ENCODE measurements at regions not wholly inside any gene's neighbourhood (a gene's known extent, or its start where the extent isn't known, plus 50 kb on each side); places are given as distances from the start of the nearest gene placed in this dataset.
"Not testable (repeated sequence)": the region's sequence is repeated elsewhere in the genome, so short reads cannot be mapped to it uniquely, and the experiment has no call there.

DNA sequence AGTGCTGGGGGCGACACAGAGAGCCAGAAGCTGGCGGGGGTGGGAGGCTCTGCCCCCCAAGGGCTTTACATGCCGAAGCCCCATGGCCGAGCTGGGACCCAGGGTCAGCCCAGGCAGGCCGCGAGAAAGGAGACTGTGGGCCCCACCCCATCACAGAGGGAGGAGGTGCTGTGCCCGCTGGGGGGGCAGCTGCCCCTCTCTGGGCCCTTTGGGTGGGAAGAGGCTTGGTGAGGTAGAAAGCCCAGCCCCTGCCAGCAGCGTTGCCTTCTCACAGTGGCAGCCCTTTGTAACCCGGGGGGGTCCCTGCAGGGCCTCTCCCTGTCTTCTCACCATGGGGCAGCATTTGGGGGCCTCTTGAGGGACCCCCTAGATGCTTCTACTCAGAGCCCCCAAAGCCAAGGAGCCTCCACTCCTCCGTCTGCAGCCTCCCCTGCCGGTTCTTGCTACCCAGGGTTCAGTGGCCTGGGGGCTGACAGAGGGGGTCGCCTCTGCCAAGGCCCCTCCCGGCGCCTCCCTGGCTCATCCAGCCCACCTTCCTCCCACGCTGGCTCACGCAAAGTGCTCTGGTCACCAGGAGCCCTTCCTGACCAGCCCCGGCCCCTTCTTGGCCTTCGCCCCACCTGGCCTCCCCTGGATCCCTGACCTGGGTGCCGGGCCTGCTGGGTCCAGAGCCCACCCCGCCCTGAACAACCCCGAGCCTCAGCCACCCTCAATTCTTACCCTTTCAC, 2967.9 kb downstream of the RPIA start:
- H3K4me1 ChIP-seq (ENCODE audit: control extremely low read depth in 1 of 4, control insufficient read depth in 4 of 4, insufficient read depth in 4 of 4, low read length in 3 of 4); CTCF ChIA-PET; H3K27ac ChIP-seq (ENCODE audit: insufficient read depth in 1 of 2, low read depth in 1 of 2, low read length in 2 of 2, poor library complexity in 1 of 2, severe bottlenecking in 2 of 2); H3K36me3 ChIP-seq (ENCODE audit: control insufficient read depth in 4 of 4, insufficient read depth in 4 of 4, low read length in 3 of 4); H3K27me3 ChIP-seq (replicated peaks in 2 of 5; ENCODE audit: control insufficient read depth in 4 of 5, insufficient read depth in 5 of 5, low read length in 4 of 5); H3K9me3 ChIP-seq (ENCODE audit: control extremely low read depth in 1 of 5, control insufficient read depth in 4 of 5, insufficient read depth in 2 of 5, low read depth in 1 of 5, low read length in 4 of 5); POLR2A ChIA-PET; DNase-seq: not testable (repeated sequence)
- peak overlapping the region in 1 of 7 experiments; percentile 30 for H3K4me3 ChIP-seq (ENCODE audit: control insufficient read depth in 1 of 7, extremely low read depth in 1 of 7, insufficient read depth in 4 of 7, low read depth in 2 of 7, low read length in 6 of 7)
- 84% methylated on average over 3 of the region's 21 CpGs for WGBS (ENCODE audit: insufficient coverage)

DNA sequence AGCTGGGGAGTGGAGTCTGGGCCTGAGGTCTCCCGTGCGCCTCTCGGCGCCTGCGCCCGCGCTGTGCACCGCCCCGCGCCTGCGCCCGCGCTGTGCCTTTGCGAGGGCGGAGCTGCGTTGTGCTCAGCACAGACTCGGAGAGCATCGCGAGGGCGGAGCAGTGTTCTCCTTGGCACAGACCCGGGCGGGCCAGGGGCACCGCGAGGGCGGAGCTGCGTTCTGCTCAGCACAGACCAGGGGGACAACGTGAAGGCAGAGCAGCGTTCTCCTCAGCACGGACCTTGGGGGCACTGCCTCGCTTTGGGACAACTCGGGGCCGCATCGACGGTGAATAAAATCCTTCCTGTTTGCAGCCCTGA, 2968.4 kb downstream of the RPIA start:
- H3K27ac ChIP-seq (ENCODE audit: insufficient read depth in 1 of 2, low read depth in 1 of 2, low read length in 2 of 2, poor library complexity in 1 of 2, severe bottlenecking in 2 of 2); POLR2A ChIA-PET; H3K4me1 ChIP-seq (ENCODE audit: control extremely low read depth in 1 of 4, control insufficient read depth in 4 of 4, insufficient read depth in 4 of 4, low read length in 3 of 4); CTCF ChIA-PET; H3K27me3 ChIP-seq (replicated peaks in 2 of 5; ENCODE audit: control insufficient read depth in 4 of 5, insufficient read depth in 5 of 5, low read length in 4 of 5); H3K9me3 ChIP-seq (ENCODE audit: control extremely low read depth in 1 of 5, control insufficient read depth in 4 of 5, insufficient read depth in 2 of 5, low read depth in 1 of 5, low read length in 4 of 5); H3K36me3 ChIP-seq (ENCODE audit: control insufficient read depth in 4 of 4, insufficient read depth in 4 of 4, low read length in 3 of 4): not testable (repeated sequence)
- peak; percentile 0 to 11 (median 6) for DNase-seq
- WGBS (ENCODE audit: insufficient coverage), result no CpG with 5 or more reads among the region's 34 CpGs
- H3K4me3 ChIP-seq (ENCODE audit: control insufficient read depth in 1 of 7, extremely low read depth in 1 of 7, insufficient read depth in 4 of 7, low read depth in 2 of 7, low read length in 6 of 7), result peak overlapping the region in 3 of 7 experiments; percentile 23 to 42 (median 30)

DNA sequence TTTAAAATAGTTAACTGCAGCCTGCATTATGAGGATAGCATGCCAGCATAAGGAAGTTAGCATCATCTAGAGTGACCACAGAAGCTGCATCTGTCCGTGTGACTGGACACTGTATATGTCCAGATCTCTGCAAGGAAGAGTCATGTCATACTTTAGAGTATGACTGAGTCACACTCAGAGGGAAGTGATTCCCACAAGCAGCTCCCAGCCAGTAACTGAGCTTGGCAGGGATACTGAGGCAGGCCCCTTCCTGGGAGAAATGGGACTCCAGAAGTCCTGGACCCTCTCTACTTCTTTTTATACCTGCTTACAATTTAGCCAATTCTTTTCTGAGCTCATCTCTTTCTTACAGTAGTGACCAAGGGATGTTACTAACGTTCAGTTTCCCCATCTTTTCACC, 2975.9 kb downstream of the RPIA start:
- DNase-seq; H3K27ac ChIP-seq (ENCODE audit: insufficient read depth in 1 of 2, low read depth in 1 of 2, low read length in 2 of 2, poor library complexity in 1 of 2, severe bottlenecking in 2 of 2); H3K27me3 ChIP-seq (replicated peaks in 2 of 5; ENCODE audit: control insufficient read depth in 4 of 5, insufficient read depth in 5 of 5, low read length in 4 of 5); H3K4me1 ChIP-seq (ENCODE audit: control extremely low read depth in 1 of 4, control insufficient read depth in 4 of 4, insufficient read depth in 4 of 4, low read length in 3 of 4); H3K9me3 ChIP-seq (ENCODE audit: control extremely low read depth in 1 of 5, control insufficient read depth in 4 of 5, insufficient read depth in 2 of 5, low read depth in 1 of 5, low read length in 4 of 5); POLR2A ChIA-PET; H3K4me3 ChIP-seq (ENCODE audit: control insufficient read depth in 1 of 7, extremely low read depth in 1 of 7, insufficient read depth in 4 of 7, low read depth in 2 of 7, low read length in 6 of 7); H3K36me3 ChIP-seq (ENCODE audit: control insufficient read depth in 4 of 4, insufficient read depth in 4 of 4, low read length in 3 of 4); CTCF ChIA-PET: not testable (repeated sequence)
- WGBS (ENCODE audit: insufficient coverage), result no CpG with 5 or more reads among the region's 2 CpGs

DNA sequence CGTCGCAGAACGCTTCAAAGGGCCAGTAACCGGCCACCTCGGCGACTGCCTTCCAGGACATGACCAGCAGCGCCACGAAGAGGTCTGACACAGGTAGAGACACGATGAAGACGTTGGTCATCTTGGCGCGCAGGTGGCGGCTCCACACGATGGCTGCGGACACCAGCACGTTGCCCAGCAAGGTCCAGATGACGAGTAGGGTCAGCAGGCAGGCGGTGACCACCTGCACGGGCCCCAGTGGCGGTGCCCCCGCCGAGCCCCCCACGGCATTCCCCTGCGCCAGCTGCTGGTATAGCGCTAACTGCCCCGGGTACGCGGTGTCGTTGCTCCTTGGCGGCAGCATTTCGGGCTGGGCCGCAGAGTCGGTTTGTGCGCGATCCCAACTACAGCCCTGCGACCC, 2994.1 kb downstream of the RPIA start:
- H3K4me1 ChIP-seq (ENCODE audit: control extremely low read depth in 1 of 4, control insufficient read depth in 4 of 4, insufficient read depth in 4 of 4, low read length in 3 of 4); H3K36me3 ChIP-seq (ENCODE audit: control insufficient read depth in 4 of 4, insufficient read depth in 4 of 4, low read length in 3 of 4); H3K27ac ChIP-seq (ENCODE audit: insufficient read depth in 1 of 2, low read depth in 1 of 2, low read length in 2 of 2, poor library complexity in 1 of 2, severe bottlenecking in 2 of 2); H3K27me3 ChIP-seq (replicated peaks in 2 of 5; ENCODE audit: control insufficient read depth in 4 of 5, insufficient read depth in 5 of 5, low read length in 4 of 5); POLR2A ChIA-PET; H3K4me3 ChIP-seq (ENCODE audit: control insufficient read depth in 1 of 7, extremely low read depth in 1 of 7, insufficient read depth in 4 of 7, low read depth in 2 of 7, low read length in 6 of 7); CTCF ChIA-PET; DNase-seq; H3K9me3 ChIP-seq (ENCODE audit: control extremely low read depth in 1 of 5, control insufficient read depth in 4 of 5, insufficient read depth in 2 of 5, low read depth in 1 of 5, low read length in 4 of 5): not testable (repeated sequence)
- WGBS (ENCODE audit: insufficient coverage), result no CpG with 5 or more reads among the region's 36 CpGs

DNA sequence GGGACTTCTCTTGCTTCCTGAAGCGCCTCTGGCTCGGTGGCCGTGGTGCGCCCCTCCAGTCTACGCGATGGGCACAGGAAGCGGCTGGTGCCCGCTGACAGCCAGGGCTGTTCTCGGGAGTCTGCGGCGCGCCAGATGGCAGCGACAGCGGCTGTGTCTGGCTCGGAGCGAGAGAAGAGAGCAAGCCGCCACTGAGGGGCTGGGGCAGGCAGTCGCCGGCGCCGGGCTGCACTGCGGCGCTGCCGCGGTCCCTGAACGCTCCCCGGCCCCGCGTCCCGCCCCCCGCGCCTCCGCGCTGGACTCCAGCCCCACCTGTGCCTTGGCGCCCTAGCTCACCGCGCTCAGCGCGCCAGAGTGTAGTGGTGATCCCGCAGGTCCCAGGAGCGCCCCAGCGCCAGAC, 2994.6 kb downstream of the RPIA start:
- H3K4me1 ChIP-seq (ENCODE audit: control extremely low read depth in 1 of 4, control insufficient read depth in 4 of 4, insufficient read depth in 4 of 4, low read length in 3 of 4); H3K9me3 ChIP-seq (ENCODE audit: control extremely low read depth in 1 of 5, control insufficient read depth in 4 of 5, insufficient read depth in 2 of 5, low read depth in 1 of 5, low read length in 4 of 5); H3K4me3 ChIP-seq (ENCODE audit: control insufficient read depth in 1 of 7, extremely low read depth in 1 of 7, insufficient read depth in 4 of 7, low read depth in 2 of 7, low read length in 6 of 7); CTCF ChIA-PET; POLR2A ChIA-PET; DNase-seq; H3K27ac ChIP-seq (ENCODE audit: insufficient read depth in 1 of 2, low read depth in 1 of 2, low read length in 2 of 2, poor library complexity in 1 of 2, severe bottlenecking in 2 of 2); H3K27me3 ChIP-seq (replicated peaks in 2 of 5; ENCODE audit: control insufficient read depth in 4 of 5, insufficient read depth in 5 of 5, low read length in 4 of 5); H3K36me3 ChIP-seq (ENCODE audit: control insufficient read depth in 4 of 4, insufficient read depth in 4 of 4, low read length in 3 of 4): not testable (repeated sequence)
- no CpG with 5 or more reads among the region's 42 CpGs for WGBS (ENCODE audit: insufficient coverage)

Data from common myeloid progenitor, CD34-positive (primary cell).